NT2/D1 (cell line): ENCODE measurements at regions not wholly inside any gene's neighbourhood (a gene's known extent, or its start where the extent isn't known, plus 50 kb on each side); places are given as distances from the start of the nearest gene placed in this dataset.

ENCODE experiments used
- DNase-seq: peaks from one replicate; pipeline ENCODE4 v3.0.0-alpha.2; 2011; ENCODE audit warnings: low read depth, low spot score
- H3K27me3 ChIP-seq: 2 replicates; pipeline ENCODE4 v1.6.0; 2011; ENCODE audit warnings: mild to moderate bottlenecking; ENCODE audit not compliant: insufficient read length, insufficient read depth
- H3K36me3 ChIP-seq: 2 replicates; pipeline ENCODE4 v1.6.1; 2011; ENCODE audit warnings: mild to moderate bottlenecking, low read length, mixed read lengths; ENCODE audit not compliant: insufficient read depth, insufficient read length
- H3K4me1 ChIP-seq: 2 replicates; pipeline ENCODE4 v1.5.1; 2011; ENCODE audit not compliant: insufficient read depth, insufficient read length
- H3K4me3 ChIP-seq: 2 replicates; pipeline ENCODE4 v1.5.1; 2011; ENCODE audit warnings: low read depth; ENCODE audit not compliant: insufficient read length
- H3K9ac ChIP-seq: 2 replicates; pipeline ENCODE4 v1.6.0; 2011; ENCODE audit warnings: low read depth; ENCODE audit not compliant: insufficient read length
- H3K9me3 ChIP-seq: 2 replicates; pipeline ENCODE4 v1.5.1; 2011; ENCODE audit warnings: mild to moderate bottlenecking, low read length; ENCODE audit not compliant: insufficient read depth
- SUZ12 ChIP-seq: IDR thresholded peaks from 2 replicates; pipeline ENCODE4 v1.6.1; 2011; ENCODE audit not compliant: insufficient read length, insufficient read depth; ENCODE audit errors: extremely low read depth
- YY1 ChIP-seq: IDR thresholded peaks from 2 replicates; pipeline ENCODE4 v1.6.1; 2011; ENCODE audit not compliant: insufficient read length, insufficient read depth
- ZNF274 ChIP-seq: IDR thresholded peaks from 2 replicates; pipeline ENCODE4 v1.6.1; 2011; ENCODE audit warnings: mild to moderate bottlenecking, low read depth, low read length

DNA sequence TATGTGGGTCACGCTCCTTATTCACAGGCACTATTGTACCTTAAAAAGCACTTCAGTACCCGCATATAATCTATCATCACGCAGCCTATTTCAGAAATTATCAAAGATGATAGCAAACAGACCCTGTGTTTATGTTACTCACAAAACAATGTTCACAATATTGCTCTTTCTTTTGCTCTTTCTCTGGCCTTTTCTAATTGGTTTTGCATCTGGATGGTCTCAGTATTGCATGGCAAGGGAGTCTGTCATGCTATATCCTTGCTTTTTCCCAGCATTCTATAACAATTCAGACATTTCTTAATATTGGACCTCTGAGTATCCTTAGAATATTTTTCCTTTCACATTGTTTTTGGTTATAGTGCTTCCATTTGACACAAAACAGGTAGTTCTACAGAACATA is 541.8 kb upstream of the KLF12 start:
- Histone ChIP-seq H3K4me3 (no peak overlapping the region), H3K9me3 (no peaks in the 10 kb centered on the region), H3K27me3 (no peaks in the 10 kb centered on the region), H3K4me1 (no peaks in the 10 kb centered on the region), H3K9ac (no peak overlapping the region), H3K36me3 (no peaks in the 10 kb centered on the region)
- no peak for DNase-seq
- TF ChIP-seq ZNF274, result no peak
- no peak for TF ChIP-seq SUZ12
- no peak for TF ChIP-seq YY1

DNA sequence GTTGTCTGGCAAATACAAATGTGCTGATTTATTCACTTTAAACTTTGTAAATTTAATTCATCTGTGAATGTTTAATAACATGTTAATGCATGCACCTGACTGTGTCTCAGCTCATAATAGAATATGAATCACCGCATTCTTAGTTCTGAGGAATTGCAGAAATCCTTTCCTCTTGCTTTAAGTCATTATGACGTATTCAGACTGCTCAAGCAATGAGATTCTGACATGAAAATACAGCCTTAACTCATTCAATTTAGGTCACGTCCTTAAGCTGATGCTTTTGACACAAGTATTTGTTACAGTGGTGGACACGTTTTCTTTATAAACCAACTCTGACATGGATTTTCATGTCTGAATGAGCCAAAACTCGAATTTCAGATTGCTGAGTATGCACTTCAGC is 541.0 kb upstream of the KLF12 start:
- TF ChIP-seq SUZ12 (no peak), ZNF274 (no peak), YY1 (no peak)
- Histone ChIP-seq H3K9ac (no peak overlapping the region), H3K27me3 (no peaks in the 10 kb centered on the region), H3K36me3 (no peaks in the 10 kb centered on the region), H3K9me3 (no peaks in the 10 kb centered on the region), H3K4me3 (no peak overlapping the region), H3K4me1 (no peaks in the 10 kb centered on the region)
- no peak for DNase-seq

DNA sequence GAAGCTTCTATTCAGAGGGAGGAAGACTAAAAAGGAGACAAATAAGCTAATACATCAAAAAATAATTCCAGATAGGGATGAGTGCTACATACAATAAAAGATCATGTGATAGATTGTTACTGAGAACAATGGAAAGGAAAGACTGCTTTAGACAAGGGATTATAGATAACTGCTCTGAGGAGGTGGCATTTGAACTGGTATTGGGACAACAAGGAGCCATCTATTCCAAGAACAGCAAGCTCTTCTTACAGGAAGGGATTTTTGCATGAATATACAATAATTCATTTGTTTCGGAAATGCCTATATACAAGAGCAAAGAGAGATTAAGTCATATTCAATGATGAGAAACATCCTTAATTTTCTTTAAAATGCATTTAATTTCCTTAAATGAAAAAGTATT is 540.5 kb upstream of the KLF12 start:
- DNase-seq, result no peak
- H3K9me3 ChIP-seq, result no peaks in the 10 kb centered on the region
- H3K36me3 ChIP-seq, result no peaks in the 10 kb centered on the region
- TF ChIP-seq SUZ12 (no peak), YY1 (no peak), ZNF274 (no peak)
- H3K27me3 ChIP-seq, result no peaks in the 10 kb centered on the region
- no peak overlapping the region for H3K4me3 ChIP-seq
- H3K9ac ChIP-seq, result no peak overlapping the region
- H3K4me1 ChIP-seq, result no peaks in the 10 kb centered on the region

DNA sequence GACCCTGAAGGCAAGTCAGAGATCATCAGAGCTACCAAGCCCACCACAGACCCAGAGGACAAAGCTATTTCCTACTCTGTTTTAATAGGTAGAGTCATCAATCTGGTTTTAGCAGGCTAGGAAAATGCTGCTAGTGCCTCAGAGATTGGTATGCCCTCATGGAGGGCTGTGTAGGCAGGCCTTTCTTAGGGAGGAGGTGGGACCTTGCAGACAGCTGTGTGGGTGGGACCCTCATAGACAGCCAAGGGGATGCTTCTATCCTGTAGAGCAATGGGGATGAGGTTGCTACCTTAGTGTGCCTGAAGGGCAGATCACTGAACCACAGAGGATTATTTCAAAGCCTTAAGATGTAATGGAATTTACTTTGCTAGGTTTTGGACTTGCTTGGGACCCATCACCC is 534.9 kb upstream of the KLF12 start:
- Histone ChIP-seq H3K27me3 (no peaks in the 10 kb centered on the region), H3K9ac (no peak overlapping the region), H3K9me3 (no peaks in the 10 kb centered on the region), H3K4me3 (no peak overlapping the region), H3K36me3 (no peaks in the 10 kb centered on the region), H3K4me1 (no peaks in the 10 kb centered on the region)
- no peak for DNase-seq
- TF ChIP-seq ZNF274 (no peak), YY1 (no peak), SUZ12 (no peak)

DNA sequence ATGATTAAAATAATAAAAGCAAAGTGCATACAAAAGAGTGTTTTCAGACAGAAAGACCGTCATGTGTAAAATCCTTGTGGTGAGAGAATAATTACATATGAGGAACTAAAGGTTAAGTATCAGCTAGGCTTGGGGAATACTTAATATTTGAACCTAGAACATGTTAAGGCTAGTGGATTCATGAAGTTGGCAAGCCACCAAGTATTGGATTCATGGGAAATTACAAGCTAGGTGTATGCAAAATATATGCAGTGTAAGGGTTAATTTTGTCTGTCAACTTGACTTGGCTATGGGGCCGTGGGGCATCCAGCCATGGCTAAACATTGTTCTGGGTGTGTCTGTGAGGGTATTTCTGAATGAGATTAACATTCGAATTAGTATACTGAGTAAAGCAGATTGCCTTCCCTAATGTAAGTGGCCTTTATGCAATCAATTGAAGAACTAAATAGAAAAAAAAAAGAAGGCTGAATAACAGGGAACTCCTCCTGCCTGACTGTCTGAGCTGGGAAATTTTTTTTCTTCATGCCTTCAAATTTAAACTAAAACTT is 533.5 kb upstream of the KLF12 start:
- H3K9me3 ChIP-seq, result no peaks in the 10 kb centered on the region
- no peak overlapping the region for H3K9ac ChIP-seq
- TF ChIP-seq SUZ12 (no peak), YY1 (no peak), ZNF274 (no peak)
- no peaks in the 10 kb centered on the region for H3K4me1 ChIP-seq
- no peaks in the 10 kb centered on the region for H3K36me3 ChIP-seq
- H3K27me3 ChIP-seq, result no peaks in the 10 kb centered on the region
- DNase-seq, result no peak
- H3K4me3 ChIP-seq, result no peak overlapping the region

DNA sequence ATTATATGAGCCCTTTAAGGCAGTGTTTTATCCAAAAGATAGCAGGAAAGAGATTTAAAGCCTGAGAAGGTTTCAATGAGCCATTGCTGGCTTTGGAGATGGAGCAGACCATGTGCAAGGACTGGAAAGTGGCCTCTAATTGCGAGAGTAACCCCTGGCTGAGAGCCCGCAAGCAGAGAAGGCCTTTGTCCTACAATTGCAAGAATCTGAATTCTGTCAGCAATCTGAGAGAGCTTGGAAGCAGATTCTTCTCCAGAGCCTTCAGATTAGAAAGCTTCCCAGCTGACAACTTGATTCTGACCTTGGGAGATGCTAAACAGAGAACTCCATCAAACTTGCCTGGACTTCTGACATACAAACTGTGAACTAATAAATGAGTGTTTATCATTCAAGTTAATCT is 528.7 kb upstream of the KLF12 start:
- no peaks in the 10 kb centered on the region for H3K4me1 ChIP-seq
- DNase-seq, result no peak
- no peaks in the 10 kb centered on the region for H3K9me3 ChIP-seq
- TF ChIP-seq SUZ12 (no peak), YY1 (no peak), ZNF274 (no peak)
- no peak overlapping the region for H3K4me3 ChIP-seq
- H3K9ac ChIP-seq, result no peak overlapping the region
- no peaks in the 10 kb centered on the region for H3K27me3 ChIP-seq
- H3K36me3 ChIP-seq, result no peaks in the 10 kb centered on the region

DNA sequence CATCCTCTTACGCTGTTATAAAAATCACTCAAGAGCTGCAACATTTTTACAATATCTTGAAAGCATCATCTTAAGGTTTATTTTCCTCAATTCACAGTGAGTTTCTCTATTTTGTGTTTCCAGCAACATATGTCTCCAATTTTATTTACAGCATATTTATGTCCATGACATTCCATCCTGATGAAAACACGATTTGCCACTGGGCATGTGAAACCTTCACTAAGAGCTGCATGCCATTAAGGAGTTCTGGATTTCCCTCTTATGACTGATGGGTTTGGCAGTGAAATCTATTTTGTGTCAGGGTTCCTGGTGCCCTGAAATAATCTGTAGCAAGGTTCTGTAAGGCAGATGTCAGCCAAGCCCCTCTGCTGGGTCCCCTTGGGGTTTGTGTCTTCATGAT is 527.6 kb upstream of the KLF12 start:
- H3K4me1 ChIP-seq, result no peaks in the 10 kb centered on the region
- no peak for DNase-seq
- no peaks in the 10 kb centered on the region for H3K9me3 ChIP-seq
- no peaks in the 10 kb centered on the region for H3K36me3 ChIP-seq
- H3K27me3 ChIP-seq, result no peaks in the 10 kb centered on the region
- H3K4me3 ChIP-seq, result no peak overlapping the region
- no peak overlapping the region for H3K9ac ChIP-seq
- TF ChIP-seq ZNF274 (no peak), YY1 (no peak), SUZ12 (no peak)

DNA sequence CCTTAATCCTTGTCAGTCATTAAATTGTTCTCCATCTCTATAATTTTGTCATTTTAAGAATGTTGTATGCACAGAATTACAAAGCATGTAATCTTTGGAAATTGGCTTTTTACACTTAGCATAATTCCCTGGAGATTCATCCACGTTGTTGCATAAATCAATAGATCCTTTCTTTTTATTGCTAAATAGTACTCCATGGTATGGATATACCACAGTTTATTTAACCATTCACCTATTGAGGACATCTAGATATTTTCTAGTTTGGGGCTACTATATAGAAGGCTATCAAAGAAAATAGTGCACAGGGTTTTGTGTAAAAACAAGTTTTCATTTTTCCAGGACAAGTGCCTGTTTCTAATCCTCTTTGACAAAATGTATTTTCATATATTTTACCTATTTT is 523.6 kb upstream of the KLF12 start:
- Histone ChIP-seq H3K4me3 (no peak overlapping the region), H3K27me3 (no peaks in the 10 kb centered on the region), H3K36me3 (no peaks in the 10 kb centered on the region), H3K9me3 (no peaks in the 10 kb centered on the region), H3K4me1 (no peaks in the 10 kb centered on the region), H3K9ac (no peak overlapping the region)
- TF ChIP-seq ZNF274 (no peak), YY1 (no peak), SUZ12 (no peak)
- DNase-seq, result no peak
